Right lobe of liver (tissue), 4 donors: ENCODE measurements at regions not wholly inside any gene's neighbourhood (a gene's known extent, or its start where the extent isn't known, plus 50 kb on each side); places are given as distances from the start of the nearest gene placed in this dataset.

Source experiments
- POLR2A ChIP-seq: fragments of 450-650 bp; IDR thresholded peaks from one replicate; pipeline ENCODE4 v1.6.1; 2017; ENCODE audit warnings: antibody characterized with exemption, mild to moderate bottlenecking
- TF ChIP-seq, protein P1 (sequence below), 4 donors: fragments of 200-600 bp in 3 of 4; fragments of 450-650 bp in 1 of 4; IDR thresholded peaks; one replicate each; pipeline versions ENCODE4 v1.5.1 to v1.8.0; 2016 to 2022; ENCODE audit warnings: antibody characterized with exemption in 4 of 4, mild to moderate bottlenecking in 2 of 4
- donor health status: DM: no; HTN: no; CAD: no.
- donor health status: DM: no; HTN: no; CAD: no.
- donor health status: DM: no; HTN: yes; CAD: no.

DNA sequence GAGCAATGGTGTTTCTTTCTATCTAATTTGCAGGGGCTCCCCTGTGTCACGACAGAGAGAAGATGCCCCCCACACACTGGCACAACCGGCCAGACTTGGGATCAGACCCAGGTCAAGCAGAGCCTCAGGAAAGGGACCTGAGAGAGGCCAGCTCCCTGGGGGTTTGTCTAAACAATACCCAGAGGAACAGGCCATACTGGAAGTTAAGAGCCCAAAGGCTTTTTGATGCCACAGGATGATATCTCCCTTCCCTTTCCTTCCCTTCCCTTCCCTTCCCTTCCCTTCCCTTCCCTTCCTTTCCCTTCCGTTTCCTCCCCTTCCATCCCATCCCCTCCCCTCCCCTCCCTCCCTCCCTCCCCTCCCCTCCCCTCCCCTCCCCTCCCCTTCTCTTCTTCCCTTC, 139.2 kb downstream of the ARL4C start:
- TF ChIP-seq POLR2A, result no peak
- TF ChIP-seq, protein P1, sequence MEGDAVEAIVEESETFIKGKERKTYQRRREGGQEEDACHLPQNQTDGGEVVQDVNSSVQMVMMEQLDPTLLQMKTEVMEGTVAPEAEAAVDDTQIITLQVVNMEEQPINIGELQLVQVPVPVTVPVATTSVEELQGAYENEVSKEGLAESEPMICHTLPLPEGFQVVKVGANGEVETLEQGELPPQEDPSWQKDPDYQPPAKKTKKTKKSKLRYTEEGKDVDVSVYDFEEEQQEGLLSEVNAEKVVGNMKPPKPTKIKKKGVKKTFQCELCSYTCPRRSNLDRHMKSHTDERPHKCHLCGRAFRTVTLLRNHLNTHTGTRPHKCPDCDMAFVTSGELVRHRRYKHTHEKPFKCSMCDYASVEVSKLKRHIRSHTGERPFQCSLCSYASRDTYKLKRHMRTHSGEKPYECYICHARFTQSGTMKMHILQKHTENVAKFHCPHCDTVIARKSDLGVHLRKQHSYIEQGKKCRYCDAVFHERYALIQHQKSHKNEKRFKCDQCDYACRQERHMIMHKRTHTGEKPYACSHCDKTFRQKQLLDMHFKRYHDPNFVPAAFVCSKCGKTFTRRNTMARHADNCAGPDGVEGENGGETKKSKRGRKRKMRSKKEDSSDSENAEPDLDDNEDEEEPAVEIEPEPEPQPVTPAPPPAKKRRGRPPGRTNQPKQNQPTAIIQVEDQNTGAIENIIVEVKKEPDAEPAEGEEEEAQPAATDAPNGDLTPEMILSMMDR (IDR thresholded peaks at IDR 0.05), result no peak
